Transverse colon (tissue), 3 donors: ENCODE measurements at regions not wholly inside any gene's neighbourhood (a gene's known extent, or its start where the extent isn't known, plus 50 kb on each side); places are given as distances from the start of the nearest gene placed in this dataset.

Source experiments
- EP300 ChIP-seq: sonication (generic); formaldehyde crosslinking; IDR thresholded peaks from one replicate; pipeline ENCODE4 v1.6.1; 2017; ENCODE audit warnings: antibody characterized with exemption, low read depth
- POLR2A ChIP-seq: fragments of 450-650 bp; IDR thresholded peaks from one replicate; pipeline ENCODE4 v1.6.1; 2016; ENCODE audit warnings: antibody characterized with exemption, mild to moderate bottlenecking, moderate library complexity
- POLR2AphosphoS5 ChIP-seq, 3 donors: sonication (generic); formaldehyde crosslinking; IDR thresholded peaks; one replicate each; pipeline ENCODE4 v1.6.1; 2016; ENCODE audit warnings: antibody characterized with exemption in 3 of 3

DNA sequence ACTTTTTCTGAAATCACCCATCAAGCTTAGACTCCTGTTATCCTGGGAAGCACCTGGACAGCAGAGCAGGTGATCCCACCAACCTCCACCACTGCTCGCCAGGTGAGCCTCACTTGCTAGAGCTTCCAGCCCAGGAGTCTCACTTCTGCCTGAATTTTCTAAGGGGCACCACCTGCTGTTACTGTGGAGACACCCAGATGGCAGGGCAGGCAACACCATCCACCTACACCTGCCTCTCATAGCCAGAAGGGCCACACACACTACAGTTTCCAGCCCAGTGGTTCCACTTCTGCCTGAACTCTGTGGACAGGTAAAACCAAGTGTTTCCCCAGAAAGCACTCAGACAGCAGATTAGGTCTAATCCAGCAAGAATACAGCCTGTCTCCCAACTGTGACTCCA is 262.0 kb downstream of the ARAP2 start:
- TF ChIP-seq POLR2A: no peak
- TF ChIP-seq EP300: no peak
- TF ChIP-seq POLR2AphosphoS5 (IDR thresholded peaks at IDR 0.05): no peak
